Uterus (tissue), 2 donors: ENCODE measurements at regions not wholly inside any gene's neighbourhood (a gene's known extent, or its start where the extent isn't known, plus 50 kb on each side); places are given as distances from the start of the nearest gene placed in this dataset.

Experiments
- CTCF ChIP-seq, 4 experiments: fragments of 200-600 bp in 2 of 4; fragments of 450-650 bp in 2 of 4; sonication (generic) in 2 of 4; IDR thresholded peaks; one replicate each; pipeline ENCODE4 v1.5.1; 2016 to 2019; ENCODE audit warnings: antibody characterized with exemption in 4 of 4, mild to moderate bottlenecking in 2 of 4, moderate library complexity in 1 of 4
- POLR2A ChIP-seq, 2 donors: fragments of 450-650 bp; IDR thresholded peaks; one replicate each; pipeline ENCODE4 v1.6.1; 2016; ENCODE audit warnings: antibody characterized with exemption in 2 of 2, mild to moderate bottlenecking in 1 of 2, moderate library complexity in 1 of 2

GRCh38 chr5:93235761-93236160 is 345.3 kb downstream of the NR2F1-AS1 start:
- TF ChIP-seq CTCF (IDR thresholded peaks at IDR 0.05): no peak
- TF ChIP-seq POLR2A (IDR thresholded peaks at IDR 0.05): no peak
